ENCODE measurements at regions not wholly inside any gene's neighbourhood (a gene's known extent, or its start where the extent isn't known, plus 50 kb on each side); places are given as distances from the start of the nearest gene placed in this dataset.

DNA sequence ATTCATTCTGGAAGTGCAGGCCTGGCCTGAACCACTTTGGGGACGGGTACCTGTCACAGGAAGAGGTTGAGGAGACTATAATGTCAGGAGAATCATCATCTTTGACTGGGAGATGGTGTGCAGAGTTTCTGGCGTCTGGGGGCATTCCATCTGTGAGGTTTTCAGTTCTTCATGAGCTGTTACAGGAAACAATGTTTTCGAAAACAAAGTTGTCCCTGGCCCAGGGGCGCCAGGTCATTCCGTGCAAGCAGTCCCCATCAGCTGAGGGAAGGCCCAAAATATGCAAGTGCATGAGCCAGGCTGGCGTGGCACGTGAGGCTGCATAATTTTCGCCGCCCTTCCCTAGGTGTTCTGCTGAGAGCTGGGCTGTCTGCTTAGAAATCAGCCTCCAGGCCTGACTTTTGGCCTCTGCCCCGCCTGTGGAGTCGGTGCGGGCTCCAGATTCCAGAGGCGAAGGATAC is 68.4 kb upstream of the ATP5PO start:
- CTCF ChIA-PET = no interaction called here
- POLR2A ChIA-PET = interaction anchor here (0.7 to 1.0 kb wide), 2 partner anchors 9 to 51 kb away, joined by 3 read pairs; no protein-coding TSS in a partner anchor
- Mint-ChIP-seq H3K4me1 (ENCODE audit: low read depth) (peaks cover 40% of the 10 kb centered on the region), H3K27ac (no peak overlapping the region), H3K9me3 (no peaks in the 10 kb centered on the region), H3K27me3 (no peaks in the 10 kb centered on the region), H3K4me3 (no peak overlapping the region), H3K36me3 (ENCODE audit: low read depth) (no peaks in the 10 kb centered on the region)
- intact Hi-C loops (cut with micrococcal nuclease) = no loop called here
- no peak for DNase-seq
- ATAC-seq = no peak
- no peak for TF ChIP-seq CTCF (IDR thresholded peaks at IDR 0.05)

DNA sequence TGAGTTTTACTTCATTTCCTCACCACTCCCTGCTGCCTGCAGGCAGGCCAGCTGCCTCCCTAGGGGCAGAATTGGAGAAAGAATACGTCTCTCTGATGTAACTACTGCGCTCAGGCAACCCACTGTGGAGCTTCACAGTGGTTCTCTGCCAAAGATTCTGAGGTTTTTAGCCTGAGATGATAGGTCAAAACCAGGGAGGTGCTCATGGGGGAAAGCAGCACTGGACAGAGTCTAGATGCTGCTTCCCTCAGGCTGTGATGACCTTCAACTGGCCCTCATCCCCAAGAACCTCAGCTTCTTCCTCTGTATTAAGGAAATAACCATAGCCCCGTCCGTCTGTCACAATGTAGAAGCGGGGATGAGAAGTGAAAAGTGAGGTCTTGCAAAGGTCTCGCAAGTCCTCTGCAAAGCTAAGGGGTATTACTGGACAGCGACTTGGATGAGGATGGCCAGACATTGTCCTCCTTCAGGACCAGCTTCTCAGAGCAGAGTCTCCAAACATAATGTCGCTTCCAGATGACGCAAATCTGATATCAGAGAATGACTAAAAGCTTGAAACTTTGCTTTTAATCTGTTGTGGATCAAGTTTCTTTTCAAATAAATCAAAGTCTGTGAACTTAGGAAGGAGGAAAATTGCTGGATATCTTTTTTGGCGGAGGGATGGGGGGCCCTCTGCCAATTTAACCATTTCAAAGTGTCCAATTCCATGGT is 65.9 kb upstream of the ATP5PO start:
- H3K27me3 Mint-ChIP-seq = no peaks in the 10 kb centered on the region
- peaks cover 60% of the 10 kb centered on the region for H3K4me1 Mint-ChIP-seq (ENCODE audit: low read depth)
- no peaks in the 10 kb centered on the region for H3K9me3 Mint-ChIP-seq
- DNase-seq (no peak), ATAC-seq (no peak)
- H3K27ac Mint-ChIP-seq = no peak overlapping the region
- CTCF ChIA-PET = interaction anchor here (0.8 to 2.8 kb wide), 3 partner anchors 10 to 58 kb away, joined by 3 to 11 read pairs (median 4); no protein-coding TSS in a partner anchor
- no peak overlapping the region for H3K4me3 Mint-ChIP-seq
- POLR2A ChIA-PET = interaction anchor here (1.1 to 1.6 kb wide), 2 partner anchors 32 to 96 kb away, joined by 3 to 7 read pairs; no protein-coding TSS in a partner anchor
- no peak for TF ChIP-seq CTCF (IDR thresholded peaks at IDR 0.05)
- no peaks in the 10 kb centered on the region for H3K36me3 Mint-ChIP-seq (ENCODE audit: low read depth)
- intact Hi-C loops (cut with micrococcal nuclease) = no loop called here

DNA sequence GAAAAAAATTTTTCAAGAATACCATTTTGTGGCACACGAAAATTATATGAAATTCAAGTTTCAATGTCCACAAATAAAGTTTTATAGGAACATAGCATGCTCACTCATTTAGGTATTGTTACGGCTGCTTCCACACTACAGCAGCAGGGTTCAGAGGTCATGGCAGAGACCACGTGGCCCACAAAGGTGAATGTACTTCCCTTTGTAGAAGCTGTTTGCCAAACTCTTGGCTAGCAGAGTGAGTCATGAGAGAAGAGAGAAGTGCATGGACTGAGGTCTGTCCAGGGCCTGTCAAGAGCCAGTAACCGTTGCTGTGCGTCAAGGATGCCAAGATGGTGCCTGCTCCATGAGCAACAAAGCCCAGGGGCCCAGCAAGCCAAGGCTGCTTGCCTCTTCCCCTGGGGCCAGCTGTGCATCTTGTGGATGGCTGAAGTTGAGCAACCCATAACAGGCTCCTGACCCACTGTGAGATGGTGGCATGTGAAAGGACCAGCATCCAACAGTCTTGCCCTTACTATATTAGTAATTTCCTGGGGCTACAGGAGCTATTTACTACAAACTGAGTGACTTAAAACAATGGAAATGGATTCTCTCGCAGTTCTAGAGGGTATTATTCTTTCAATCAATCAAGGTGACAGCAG is 64.8 kb upstream of the ATP5PO start:
- Mint-ChIP-seq H3K27me3 (no peaks in the 10 kb centered on the region), H3K4me3 (no peak overlapping the region), H3K9me3 (no peaks in the 10 kb centered on the region), H3K4me1 (ENCODE audit: low read depth) (peaks cover 68% of the 10 kb centered on the region), H3K36me3 (ENCODE audit: low read depth) (no peaks in the 10 kb centered on the region), H3K27ac (no peak overlapping the region)
- POLR2A ChIA-PET = interaction anchor here (0.7 to 1.6 kb wide), 6 partner anchors 7 to 120 kb away, joined by 3 to 7 read pairs (median 3); no protein-coding TSS in a partner anchor
- DNase-seq (peak; percentile 58), ATAC-seq (no peak)
- intact Hi-C loops (cut with micrococcal nuclease) = no loop called here
- CTCF ChIA-PET = interaction anchor here (1.2 to 2.8 kb wide), 3 partner anchors 11 to 367 kb away, joined by 3 to 11 read pairs (median 3); no protein-coding TSS in a partner anchor
- TF ChIP-seq CTCF (IDR thresholded peaks at IDR 0.05) = no peak

GRCh38 chr21:33978585-33978984 is 63.0 kb upstream of the ATP5PO start:
- Mint-ChIP-seq H3K9me3 (no peaks in the 10 kb centered on the region), H3K27ac (peak overlapping the region; percentile 7), H3K36me3 (ENCODE audit: low read depth) (peaks cover 3% of the 10 kb centered on the region), H3K4me1 (ENCODE audit: low read depth) (peaks cover 70% of the 10 kb centered on the region), H3K27me3 (no peaks in the 10 kb centered on the region), H3K4me3 (no peak overlapping the region)
- intact Hi-C loops (cut with micrococcal nuclease) = loop anchor here (5.0 kb wide), 3 partner anchors 44 to 99 kb away; no protein-coding TSS in a partner anchor
- ATAC-seq = no peak
- no peak for DNase-seq
- ChIA-PET POLR2A (interaction anchor here (1.3 to 7.4 kb wide), 2 partner anchors 43 to 55 kb away, joined by 4 to 66 read pairs; no protein-coding TSS in a partner anchor), CTCF (interaction anchor here (1.7 to 2.8 kb wide), 2 partner anchors 55 to 369 kb away, joined by 3 to 11 read pairs; no protein-coding TSS in a partner anchor)
- TF ChIP-seq CTCF (IDR thresholded peaks at IDR 0.05) = no peak
